ENCODE measurements at regions not wholly inside any gene's neighbourhood (a gene's known extent, or its start where the extent isn't known, plus 50 kb on each side); places are given as distances from the start of the nearest gene placed in this dataset.

DNA sequence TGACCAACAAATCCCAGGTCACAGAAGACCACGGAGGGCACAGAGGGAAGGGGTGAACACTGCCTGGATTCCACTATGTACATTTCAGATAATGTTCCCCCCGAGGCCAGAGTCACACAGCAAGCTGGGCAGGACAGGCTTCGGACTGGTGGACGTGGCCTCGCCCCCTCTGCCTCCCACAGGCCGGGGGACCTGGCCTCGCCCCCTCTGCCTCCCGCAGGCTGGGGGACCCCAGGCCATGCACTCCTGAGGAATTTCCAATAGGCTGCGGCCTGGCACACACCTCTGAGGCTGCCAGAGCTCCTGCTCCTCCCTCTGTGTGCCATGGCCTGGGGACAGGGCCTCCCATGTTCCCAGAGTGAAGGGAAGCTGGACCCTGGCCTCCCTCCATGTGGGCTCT lies 1352.8 kb downstream of the BRD1 start:
- TF ChIP-seq, protein P1, sequence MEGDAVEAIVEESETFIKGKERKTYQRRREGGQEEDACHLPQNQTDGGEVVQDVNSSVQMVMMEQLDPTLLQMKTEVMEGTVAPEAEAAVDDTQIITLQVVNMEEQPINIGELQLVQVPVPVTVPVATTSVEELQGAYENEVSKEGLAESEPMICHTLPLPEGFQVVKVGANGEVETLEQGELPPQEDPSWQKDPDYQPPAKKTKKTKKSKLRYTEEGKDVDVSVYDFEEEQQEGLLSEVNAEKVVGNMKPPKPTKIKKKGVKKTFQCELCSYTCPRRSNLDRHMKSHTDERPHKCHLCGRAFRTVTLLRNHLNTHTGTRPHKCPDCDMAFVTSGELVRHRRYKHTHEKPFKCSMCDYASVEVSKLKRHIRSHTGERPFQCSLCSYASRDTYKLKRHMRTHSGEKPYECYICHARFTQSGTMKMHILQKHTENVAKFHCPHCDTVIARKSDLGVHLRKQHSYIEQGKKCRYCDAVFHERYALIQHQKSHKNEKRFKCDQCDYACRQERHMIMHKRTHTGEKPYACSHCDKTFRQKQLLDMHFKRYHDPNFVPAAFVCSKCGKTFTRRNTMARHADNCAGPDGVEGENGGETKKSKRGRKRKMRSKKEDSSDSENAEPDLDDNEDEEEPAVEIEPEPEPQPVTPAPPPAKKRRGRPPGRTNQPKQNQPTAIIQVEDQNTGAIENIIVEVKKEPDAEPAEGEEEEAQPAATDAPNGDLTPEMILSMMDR (IDR thresholded peaks at IDR 0.05): no peak
- TF ChIP-seq POLR2A (IDR thresholded peaks at IDR 0.05): no peak

Data from adrenal gland (tissue), 5 donors.